ENCODE measurements at regions not wholly inside any gene's neighbourhood (a gene's known extent, or its start where the extent isn't known, plus 50 kb on each side); places are given as distances from the start of the nearest gene placed in this dataset.
A peak's percentile ranks its signal among the peaks of the same experiment; 100 is the strongest.

- Histone ChIP-seq H2AFZ (ENCODE audit: low read length) (no peak overlapping the region), H4K8ac (ENCODE audit: extremely low read depth, insufficient read depth, low read length) (no peak overlapping the region), H3K9me3 (ENCODE audit: insufficient read depth in 2 of 2, low read depth in 1 of 2, low read length in 1 of 2) (no peaks in the 10 kb centered on the region), H2AK5ac (ENCODE audit: low read depth, low read length) (no peak overlapping the region), H2BK5ac (ENCODE audit: low read depth, low read length) (no peak overlapping the region), H2BK120ac (replicated peaks; ENCODE audit: low read depth, low read length) (no peak overlapping the region), H3K9ac (replicated peaks in 1 of 4; ENCODE audit: extremely low read depth in 1 of 4, low read depth in 3 of 4, low read length in 3 of 4) (no peak overlapping the region), H4K20me1 (replicated peaks in 1 of 2; ENCODE audit: control insufficient read depth in 1 of 2, insufficient read depth in 2 of 2, low read length in 2 of 2) (no peaks in the 10 kb centered on the region), H3K23me2 (ENCODE audit: low read depth, low read length) (no peaks in the 10 kb centered on the region; the same call in 1 of the 2 replicates), H3K56ac (replicated peaks; ENCODE audit: insufficient read length, low read depth, low read length) (no peak overlapping the region), H3K27ac (ENCODE audit: low read depth, low read length) (no peak overlapping the region), H2BK15ac (ENCODE audit: low read length) (no peak overlapping the region), H4K91ac (replicated peaks; ENCODE audit: insufficient read length, low read length) (no peak overlapping the region), H3K79me1 (ENCODE audit: low read depth, low read length) (no peaks in the 10 kb centered on the region), H4K5ac (ENCODE audit: insufficient read length, low read depth, low read length) (no peak overlapping the region), H3K79me2 (ENCODE audit: control insufficient read depth in 1 of 2, insufficient read depth in 2 of 2, low read length in 2 of 2) (no peaks in the 10 kb centered on the region), H3K4me3 (ENCODE audit: extremely low read depth in 1 of 4, insufficient read depth in 2 of 4, low read depth in 3 of 4, low read length in 4 of 4) (no peak overlapping the region), H2BK12ac (ENCODE audit: low read depth, low read length) (no peak overlapping the region), H3K36me3 (ENCODE audit: control insufficient read depth in 2 of 4, insufficient read depth in 4 of 4, low read length in 3 of 4) (no peaks in the 10 kb centered on the region), H2BK20ac (ENCODE audit: low read length) (no peak overlapping the region), H3K27me3 (replicated peaks in 1 of 4; ENCODE audit: control insufficient read depth in 3 of 4, extremely low read depth in 1 of 4, insufficient read depth in 3 of 4, low read length in 3 of 4) (no peaks in the 10 kb centered on the region), H3K4ac (replicated peaks; ENCODE audit: insufficient read length, low read depth, low read length) (no peak overlapping the region), H3K18ac (ENCODE audit: extremely low read depth, low read length) (no peak overlapping the region), H3K4me1 (replicated peaks in 1 of 4; ENCODE audit: control insufficient read depth in 3 of 4, insufficient read depth in 4 of 4, low read length in 3 of 4) (no peaks in the 10 kb centered on the region), H3K14ac (ENCODE audit: insufficient read length) (no peak overlapping the region), H3K23ac (ENCODE audit: insufficient read length) (no peak overlapping the region), H3K4me2 (ENCODE audit: insufficient read depth in 1 of 2, low read depth in 2 of 2, low read length in 2 of 2) (no peak overlapping the region)
- ChIA-PET POLR2A (ENCODE audit: partially characterized antibody) (no interaction called here), CTCF (ENCODE audit: partially characterized antibody) (interaction anchor here (1.0 to 1.5 kb wide), 3 partner anchors 10 to 64 kb away, joined by 3 to 9 read pairs (median 3); no protein-coding TSS in a partner anchor)
- TF ChIP-seq BCL11A (IDR thresholded peaks at IDR 0.05; ENCODE audit: low read depth in 2 of 2, low read length in 2 of 2) (no peak), JUND (IDR thresholded peaks at IDR 0.05; ENCODE audit: low read length) (peak; percentile 32; the same call in 1 of the 2 replicates)
- FAIRE-seq (no peak), DNase-seq (ENCODE audit: low read depth in 1 of 2, low spot score in 2 of 2) (no peak)
- WGBS, 2 experiments (ENCODE audit: extremely low coverage in 1 of 2, insufficient coverage in 1 of 2, insufficient read length in 1 of 2, insufficient replicate concordance in 2 of 2, low coverage in 1 of 2, low lambda C conversion rate in 2 of 2, missing lambda C conversion rate in 1 of 2) = 97% methylated on average over 2 of the region's 2 CpGs; no CpG with 5 or more reads in 1 of the 2 experiments
Observed at GRCh38 chr20:12827816-12828385, 180.9 kb upstream of the SPTLC3 start.

Measured in H1 (cell line).